ENCODE measurements at regions not wholly inside any gene's neighbourhood (a gene's known extent, or its start where the extent isn't known, plus 50 kb on each side); places are given as distances from the start of the nearest gene placed in this dataset.

GRCh38 chr6:102820098-102820497 lies 1426.6 kb downstream of the GRIK2 start:
- H3K4me3 ChIP-seq (ENCODE audit: extremely low read depth in 1 of 4, insufficient read depth in 2 of 4, low read depth in 3 of 4, low read length in 4 of 4), result no peak overlapping the region
- 100% methylated on average over 2 of the region's 2 CpGs; no CpG with 5 or more reads in 1 of the 2 experiments for WGBS, 2 experiments (ENCODE audit: extremely low coverage in 1 of 2, insufficient coverage in 1 of 2, insufficient read length in 1 of 2, insufficient replicate concordance in 2 of 2, low coverage in 1 of 2, low lambda C conversion rate in 2 of 2, missing lambda C conversion rate in 1 of 2)
- no peak overlapping the region for H2BK12ac ChIP-seq (ENCODE audit: low read depth, low read length)
- H3K56ac ChIP-seq (replicated peaks; ENCODE audit: insufficient read length, low read depth, low read length), result no peak overlapping the region
- FAIRE-seq (no peak), DNase-seq (ENCODE audit: low read depth in 1 of 2, low spot score in 2 of 2) (no peak)
- TF ChIP-seq CBX8 (IDR thresholded peaks at IDR 0.05; ENCODE audit: borderline replicate concordance, low read depth, low read length) (no peak), TBP (IDR thresholded peaks at IDR 0.05; ENCODE audit: low read depth, low read length) (no peak)
- no peaks in the 10 kb centered on the region for H3K79me1 ChIP-seq (ENCODE audit: low read depth, low read length)
- H4K20me1 ChIP-seq (replicated peaks in 1 of 2; ENCODE audit: control insufficient read depth in 1 of 2, insufficient read depth in 2 of 2, low read length in 2 of 2), result no peaks in the 10 kb centered on the region
- no peaks in the 10 kb centered on the region for H3K27me3 ChIP-seq (replicated peaks in 1 of 4; ENCODE audit: control insufficient read depth in 3 of 4, extremely low read depth in 1 of 4, insufficient read depth in 3 of 4, low read length in 3 of 4)
- no peaks in the 10 kb centered on the region for H3K9me3 ChIP-seq (ENCODE audit: insufficient read depth in 2 of 2, low read depth in 1 of 2, low read length in 1 of 2)
- no peaks in the 10 kb centered on the region for H3K36me3 ChIP-seq (ENCODE audit: control insufficient read depth in 2 of 4, insufficient read depth in 4 of 4, low read length in 3 of 4)
- H3K23me2 ChIP-seq (ENCODE audit: low read depth, low read length), result no peaks in the 10 kb centered on the region; the same call in 1 of the 2 replicates
- H2BK15ac ChIP-seq (ENCODE audit: low read length), result no peak overlapping the region
- no peak overlapping the region for H3K27ac ChIP-seq (ENCODE audit: low read depth, low read length)
- no peak overlapping the region for H2AK5ac ChIP-seq (ENCODE audit: low read depth, low read length)
- no peak overlapping the region for H3K18ac ChIP-seq (ENCODE audit: extremely low read depth, low read length)
- no peak overlapping the region for H4K8ac ChIP-seq (ENCODE audit: extremely low read depth, insufficient read depth, low read length)
- POLR2A ChIA-PET (ENCODE audit: partially characterized antibody), result no interaction called here
- no peak overlapping the region for H2BK20ac ChIP-seq (ENCODE audit: low read length)
- CTCF ChIA-PET (ENCODE audit: partially characterized antibody), result interaction anchor here (1.9 kb wide), 1 partner anchor 11 kb away, joined by 3 read pairs; no protein-coding TSS in a partner anchor
- H2AFZ ChIP-seq (ENCODE audit: low read length), result no peak overlapping the region
- H3K23ac ChIP-seq (ENCODE audit: insufficient read length), result no peak overlapping the region
- H3K4me2 ChIP-seq (ENCODE audit: insufficient read depth in 1 of 2, low read depth in 2 of 2, low read length in 2 of 2), result no peak overlapping the region
- no peak overlapping the region for H4K91ac ChIP-seq (replicated peaks; ENCODE audit: insufficient read length, low read length)
- H3K4me1 ChIP-seq (replicated peaks in 1 of 4; ENCODE audit: control insufficient read depth in 3 of 4, insufficient read depth in 4 of 4, low read length in 3 of 4), result no peaks in the 10 kb centered on the region
- H4K5ac ChIP-seq (ENCODE audit: insufficient read length, low read depth, low read length), result no peak overlapping the region
- H2BK5ac ChIP-seq (ENCODE audit: low read depth, low read length), result no peak overlapping the region
- no peak overlapping the region for H3K9ac ChIP-seq (replicated peaks in 1 of 4; ENCODE audit: extremely low read depth in 1 of 4, low read depth in 3 of 4, low read length in 3 of 4)
- H3K4ac ChIP-seq (replicated peaks; ENCODE audit: insufficient read length, low read depth, low read length), result no peak overlapping the region
- H2BK120ac ChIP-seq (replicated peaks; ENCODE audit: low read depth, low read length), result no peak overlapping the region
- H3K79me2 ChIP-seq (ENCODE audit: control insufficient read depth in 1 of 2, insufficient read depth in 2 of 2, low read length in 2 of 2), result no peaks in the 10 kb centered on the region
- no peak overlapping the region for H3K14ac ChIP-seq (ENCODE audit: insufficient read length)

Measured in H1 (cell line).